A549 (cell line): ENCODE measurements at regions not wholly inside any gene's neighbourhood (a gene's known extent, or its start where the extent isn't known, plus 50 kb on each side); places are given as distances from the start of the nearest gene placed in this dataset.

ENCODE experiments used
- ATAC-seq, 2 experiments: fragments of 200-7000 bp in 1 of 2; fragments of >200 bp in 1 of 2; cut with Nextera tagmentation in 1 of 2; cut with Tn5 transposase in 1 of 2; 3 replicates each; pipeline versions ENCODE4 v1.8.0 to v1.9.1; 2018 to 2020; ENCODE audit warnings: mild to moderate bottlenecking in 1 of 2, moderate library complexity in 1 of 2
- CTCF ChIA-PET: fragments of 300-600 bp; sonication (Branson Sonifier 250); formaldehyde crosslinking; extraction: SDS; loops from one replicate; lab custom pipeline; 2021; ENCODE audit warnings: antibody characterized with exemption, inconsistent platforms; lab: Yijun Ruan, JAX
- POLR2A ChIA-PET: fragments of 350-600 bp; formaldehyde crosslinking; extraction: SDS; loops from one replicate; lab custom pipeline; 2021; ENCODE audit warnings: antibody characterized with exemption, inconsistent platforms; lab: Yijun Ruan, JAX
- DNase-seq, 2 experiments: peaks; one replicate each; pipeline versions ENCODE4 v3.0.0 to v3.0.0-alpha.2; 2011 to 2016; ENCODE audit warnings: low read depth in 1 of 2, low spot score in 1 of 2
- FAIRE-seq: peaks from 2 replicates; lab custom pipeline; 2011; peaks lifted over from hg19 to GRCh38; lab: Jason Lieb, UNC
- H3K27ac ChIP-seq, 2 experiments: fragments of >200 bp; sonication (Bioruptor Twin); formaldehyde crosslinking; 3 replicates each; pipeline ENCODE4 v1.5.1; 2016 to 2017
- H3K4me1 ChIP-seq: fragments of >200 bp; sonication (Bioruptor Twin); formaldehyde crosslinking; 3 replicates; pipeline ENCODE4 v1.6.1; 2016
- H3K4me2 ChIP-seq: fragments of >200 bp; sonication (Bioruptor Twin); formaldehyde crosslinking; 3 replicates; pipeline ENCODE4 v1.6.1; 2016
- H3K4me3 ChIP-seq: fragments of >200 bp; sonication (Bioruptor Twin); formaldehyde crosslinking; 3 replicates; pipeline ENCODE4 v1.5.1; 2016
- H3K9me3 ChIP-seq: fragments of >200 bp; sonication (Bioruptor Twin); formaldehyde crosslinking; 3 replicates; pipeline ENCODE4 v1.6.1; 2016
- ATOH8 ChIP-seq: fragments of 250-450 bp; sonication (Bioruptor Pico); IDR thresholded peaks from 2 replicates; pipeline ENCODE4 v1.5.0; 2020; ENCODE audit warnings: low read depth, mild to moderate bottlenecking, moderate library complexity
- BCL3 ChIP-seq: fragments of >200 bp; sonication (Bioruptor Twin); formaldehyde crosslinking; IDR thresholded peaks from 3 replicates; pipeline ENCODE4 v1.6.1; 2016
- CBX2 ChIP-seq: fragments of 200-600 bp; sonication (generic); IDR thresholded peaks from 2 replicates; pipeline ENCODE4 v1.6.1; 2016; ENCODE audit warnings: low read depth, mild to moderate bottlenecking, borderline replicate concordance
- CBX8 ChIP-seq: fragments of 200-600 bp; sonication (generic); IDR thresholded peaks from 2 replicates; pipeline ENCODE4 v1.6.1; 2016
- CEBPB ChIP-seq, 2 experiments: fragments of >200 bp in 1 of 2; sonication (Bioruptor Twin) in 1 of 2; formaldehyde crosslinking in 1 of 2; IDR thresholded peaks; 2 replicates each; pipeline ENCODE4 v1.6.1; 2012 to 2016
- CHD2 ChIP-seq: fragments of 150-350 bp; IDR thresholded peaks from 2 replicates; pipeline ENCODE4 v1.6.1; 2014; ENCODE audit warnings: low read length; ENCODE audit not compliant: partially characterized antibody
- CTCF ChIP-seq: fragments of >200 bp; sonication (Bioruptor Twin); formaldehyde crosslinking; IDR thresholded peaks from 3 replicates; pipeline ENCODE4 v1.5.1; 2016
- ELK1 ChIP-seq: fragments of 150-350 bp; IDR thresholded peaks from 2 replicates; pipeline ENCODE4 v1.6.1; 2014; ENCODE audit warnings: low read depth, mild to moderate bottlenecking, low read length
- FOSL2 ChIP-seq, 2 experiments: fragments of 450-650 bp in 1 of 2; fragments of >200 bp in 1 of 2; sonication (Bioruptor Twin) in 1 of 2; formaldehyde crosslinking; IDR thresholded peaks; 2 replicates each; pipeline versions ENCODE4 v1.5.0 to v1.6.1; 2016 to 2020; ENCODE audit warnings: mild to moderate bottlenecking in 1 of 2, moderate library complexity in 1 of 2
- GATA3 ChIP-seq: IDR thresholded peaks from 2 replicates; pipeline ENCODE4 v1.6.1; 2012; ENCODE audit warnings: borderline replicate concordance
- HDAC2 ChIP-seq: fragments of 200-600 bp; sonication (generic); IDR thresholded peaks from 2 replicates; pipeline ENCODE4 v1.6.1; 2016
- HEYL ChIP-seq: fragments of 250-450 bp; sonication (Bioruptor Pico); IDR thresholded peaks from 2 replicates; pipeline ENCODE4 v1.8.0; 2021; ENCODE audit warnings: mild to moderate bottlenecking, moderate library complexity
- HMGXB4 ChIP-seq: fragments of 250-450 bp; sonication (Bioruptor Pico); IDR thresholded peaks from 2 replicates; pipeline ENCODE4 v1.5.0; 2021; ENCODE audit warnings: mild to moderate bottlenecking, moderate library complexity, borderline replicate concordance
- HOXB13 ChIP-seq: fragments of 250-450 bp; sonication (Bioruptor Pico); IDR thresholded peaks from 2 replicates; pipeline ENCODE4 v1.5.0; 2020; ENCODE audit warnings: low read depth, mild to moderate bottlenecking, moderate library complexity
- HOXB5 ChIP-seq: fragments of 250-450 bp; sonication (Bioruptor Pico); IDR thresholded peaks from 2 replicates; pipeline ENCODE4 v1.5.0; 2020; ENCODE audit warnings: mild to moderate bottlenecking, moderate library complexity
- JUNB ChIP-seq: fragments of >200 bp; sonication (Bioruptor Twin); formaldehyde crosslinking; IDR thresholded peaks from 2 replicates; pipeline ENCODE4 v1.6.1; 2016
- KDM1A ChIP-seq: fragments of 200-600 bp; sonication (generic); IDR thresholded peaks from 2 replicates; pipeline ENCODE4 v1.6.1; 2016; ENCODE audit warnings: low read depth, mild to moderate bottlenecking
- MAZ ChIP-seq: fragments of 150-350 bp; IDR thresholded peaks from 2 replicates; pipeline ENCODE4 v1.6.1; 2014; ENCODE audit warnings: antibody characterized with exemption, low read depth, low read length, borderline replicate concordance
- NPAS2 ChIP-seq: fragments of 250-450 bp; sonication (Bioruptor Pico); IDR thresholded peaks from 2 replicates; pipeline ENCODE4 v1.8.0; 2022; ENCODE audit warnings: mild to moderate bottlenecking, moderate library complexity, borderline replicate concordance
- NR3C1 ChIP-seq: fragments of >200 bp; sonication (Bioruptor Twin); formaldehyde crosslinking; IDR thresholded peaks from 3 replicates; pipeline ENCODE4 v1.6.1; 2017
- PHF8 ChIP-seq: fragments of 200-600 bp; sonication (generic); IDR thresholded peaks from 2 replicates; pipeline ENCODE4 v1.6.1; 2016; ENCODE audit warnings: low read depth, mild to moderate bottlenecking, antibody characterized with exemption, moderate library complexity, borderline replicate concordance
- POLR2A ChIP-seq: IDR thresholded peaks from 2 replicates; pipeline ENCODE4 v1.6.1; 2012; ENCODE audit warnings: mild to moderate bottlenecking, low read length
- RCOR1 ChIP-seq: fragments of 150-350 bp; IDR thresholded peaks from 2 replicates; pipeline ENCODE4 v1.6.1; 2014; ENCODE audit warnings: antibody characterized with exemption, low read length, low read depth
- SMC3 ChIP-seq: fragments of >200 bp; sonication (Bioruptor Twin); formaldehyde crosslinking; IDR thresholded peaks from 3 replicates; pipeline ENCODE4 v1.6.1; 2018; ENCODE audit warnings: inconsistent platforms
- TFCP2L1 ChIP-seq: fragments of 250-450 bp; sonication (Bioruptor Pico); IDR thresholded peaks from 2 replicates; pipeline ENCODE4 v1.5.0; 2021; ENCODE audit warnings: mild to moderate bottlenecking
- USF2 ChIP-seq: fragments of 450-650 bp; IDR thresholded peaks from 2 replicates; pipeline ENCODE4 v1.6.1; 2014; ENCODE audit warnings: antibody characterized with exemption
- ZFP36 ChIP-seq: fragments of 450-650 bp; IDR thresholded peaks from 2 replicates; pipeline ENCODE4 v1.6.1; 2014; ENCODE audit warnings: borderline replicate concordance; ENCODE audit not compliant: partially characterized antibody
- WGBS: methylation state at CpG from one replicate; pipeline ENCODE4 v1.1.6; 2017; ENCODE audit errors: missing lambda C conversion rate; 5-methylcytosine and 5-hydroxymethylcytosine counted together

GRCh38 chr12:127542931-127543330 is 724.0 kb upstream of the TMEM132C start:
- 30% methylated on average over 3 of the region's 3 CpGs for WGBS
- Histone ChIP-seq H3K4me2 (no peak overlapping the region), H3K4me1 (no peaks in the 10 kb centered on the region)
- DNase-seq: no peak
- no peak for TF ChIP-seq NPAS2
- TF ChIP-seq GATA3: no peak
- TF ChIP-seq HOXB13 (CRISPR knock-in tag): no peak
- no peak for TF ChIP-seq ATOH8 (CRISPR knock-in tag)
- TF ChIP-seq HMGXB4 (CRISPR knock-in tag): no peak
- no peak for TF ChIP-seq FOSL2 (IDR thresholded peaks at IDR 0.05)
- no peak for TF ChIP-seq FOSL2 (CRISPR knock-in tag; IDR thresholded peaks at IDR 0.05)
- no peak for TF ChIP-seq CHD2
- TF ChIP-seq POLR2A: no peak
- no peak for TF ChIP-seq RCOR1
- no peak for TF ChIP-seq HEYL (CRISPR knock-in tag)
- TF ChIP-seq CBX2: no peak
- no peak for TF ChIP-seq MAZ
- no peak for TF ChIP-seq SMC3
- no peak for TF ChIP-seq ZFP36
- TF ChIP-seq BCL3: no peak
- no peak for TF ChIP-seq PHF8
- TF ChIP-seq HDAC2: no peak
- no peak for TF ChIP-seq HOXB5 (CRISPR knock-in tag)
- TF ChIP-seq CEBPB (IDR thresholded peaks at IDR 0.05): no peak
- TF ChIP-seq, all 56 proteins: peak for 0
- no peak overlapping the region for H3K4me3 ChIP-seq
- no peak for ATAC-seq
- ChIA-PET POLR2A (no interaction called here), CTCF (interaction anchor here (0.9 kb wide), 1 partner anchor 135 kb away, joined by 3 read pairs; no protein-coding TSS in a partner anchor)
- no peak for FAIRE-seq
- no peak overlapping the region for H3K27ac ChIP-seq
- peaks cover 2% of the 10 kb centered on the region; the same call in 1 of the 3 replicates for H3K9me3 ChIP-seq

- 13% methylated on average over 6 of the region's 6 CpGs for WGBS
- CTCF ChIA-PET: no interaction called here
Measured at GRCh38 chr12:127546721-127547505, 720.1 kb upstream of the TMEM132C start.

More at GRCh38 chr12:127546721-127547505, 720.1 kb upstream of the TMEM132C start:
- no peak for FAIRE-seq
- TF ChIP-seq CBX8 (no peak), NR3C1 (no peak), HOXB13 (CRISPR knock-in tag) (no peak), CEBPB (IDR thresholded peaks at IDR 0.05) (no peak), POLR2A (no peak), USF2 (no peak), JUNB (no peak), MAZ (no peak), HMGXB4 (CRISPR knock-in tag) (no peak), CTCF (no peak), ELK1 (no peak), KDM1A (no peak), TFCP2L1 (no peak)
- Histone ChIP-seq H3K4me3 (no peak overlapping the region), H3K4me2 (no peak overlapping the region), H3K9me3 (0 out of 3 replicates have a peak, but pooled peaks cover 2% of the 10 kb centered on the region), H3K27ac (no peak overlapping the region), H3K4me1 (no peaks in the 10 kb centered on the region)
- POLR2A ChIA-PET: no interaction called here
- no peak for ATAC-seq
- DNase-seq: no peak
